Tibial nerve (tissue), 3 donors: ENCODE measurements at regions not wholly inside any gene's neighbourhood (a gene's known extent, or its start where the extent isn't known, plus 50 kb on each side); places are given as distances from the start of the nearest gene placed in this dataset.

ENCODE experiments used
- CTCF ChIP-seq, 5 experiments: fragments of 200-600 bp in 3 of 5; fragments of 450-650 bp in 2 of 5; sonication (generic) in 3 of 5; IDR thresholded peaks; one replicate each; pipeline ENCODE4 v1.5.1; 2016 to 2019; ENCODE audit warnings: antibody characterized with exemption in 5 of 5, mild to moderate bottlenecking in 3 of 5, moderate library complexity in 2 of 5
- POLR2A ChIP-seq, 2 donors: fragments of 450-650 bp; IDR thresholded peaks; one replicate each; pipeline ENCODE4 v1.6.1; 2017; ENCODE audit warnings: antibody characterized with exemption in 2 of 2, mild to moderate bottlenecking in 2 of 2, moderate library complexity in 2 of 2

GRCh38 chr3:150269526-150269925 is 138.6 kb upstream of the TSC22D2 start:
- TF ChIP-seq CTCF (IDR thresholded peaks at IDR 0.05) (no peak), POLR2A (IDR thresholded peaks at IDR 0.05) (no peak)
